ENCODE measurements at regions not wholly inside any gene's neighbourhood (a gene's known extent, or its start where the extent isn't known, plus 50 kb on each side); places are given as distances from the start of the nearest gene placed in this dataset.

DNA sequence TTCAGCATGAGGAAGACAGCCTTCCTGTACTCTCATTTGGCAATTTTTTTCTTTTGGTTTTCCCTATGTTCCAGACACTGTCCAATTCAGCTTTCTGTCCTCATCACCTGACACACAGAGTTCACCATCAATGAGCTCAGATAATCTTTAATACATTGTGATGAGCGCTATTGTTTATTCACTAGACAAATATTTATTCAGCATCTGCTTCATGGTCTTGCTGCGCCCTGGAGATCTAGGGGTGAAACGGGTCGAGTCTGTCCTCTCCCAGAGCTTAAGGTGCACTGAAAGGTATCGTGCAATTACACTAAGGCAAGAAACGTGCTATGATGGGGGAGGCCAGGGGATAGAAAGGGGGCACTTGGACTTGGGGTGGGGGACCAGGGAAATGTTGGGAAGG, 281.6 kb downstream of the ZSWIM6 start (continued):
- TF ChIP-seq TAF1 (conservative IDR thresholded peaks at IDR 0.05) (no peak), FOXA2 (IDR thresholded peaks at IDR 0.05) (no peak), RAD21 (IDR thresholded peaks at IDR 0.05) (no peak)

- Histone ChIP-seq H3K4me3 (ENCODE audit: low read depth in 1 of 3, low read length in 3 of 3) (no peak overlapping the region), H3K27me3 (ENCODE audit: control insufficient read depth in 4 of 4, insufficient read depth in 4 of 4, low read length in 3 of 4) (no peaks in the 10 kb centered on the region), H3K9me3 (ENCODE audit: control insufficient read depth in 4 of 4, low read length in 3 of 4) (no peaks in the 10 kb centered on the region), H3K36me3 (ENCODE audit: control insufficient read depth in 4 of 4, insufficient read depth in 3 of 4, low read depth in 1 of 4, low read length in 3 of 4) (no peaks in the 10 kb centered on the region), H3K4me1 (ENCODE audit: control insufficient read depth in 4 of 4, insufficient read depth in 4 of 4, low read length in 3 of 4) (no peaks in the 10 kb centered on the region), H3K27ac (ENCODE audit: low read depth in 1 of 2, low read length in 2 of 2) (no peak overlapping the region), H3K9ac (ENCODE audit: low read depth in 1 of 2, low read length in 2 of 2) (no peak overlapping the region)
- DNase-seq (ENCODE audit: low spot score), result no peak
- WGBS, result 87% methylated on average over 3 of the region's 3 CpGs
- TF ChIP-seq RXRA (IDR thresholded peaks at IDR 0.05), result no peak
- no peak for TF ChIP-seq FOXA1 (IDR thresholded peaks at IDR 0.05)
- no peak for TF ChIP-seq NR2F2 (IDR thresholded peaks at IDR 0.05)
- TF ChIP-seq HNF4G (IDR thresholded peaks at IDR 0.05), result no peak
- no peak for TF ChIP-seq HNF4A (conservative IDR thresholded peaks at IDR 0.05)
- no peak for TF ChIP-seq RAD21 (IDR thresholded peaks at IDR 0.05)
- TF ChIP-seq TAF1 (conservative IDR thresholded peaks at IDR 0.05), result no peak
- TF ChIP-seq, protein P1, sequence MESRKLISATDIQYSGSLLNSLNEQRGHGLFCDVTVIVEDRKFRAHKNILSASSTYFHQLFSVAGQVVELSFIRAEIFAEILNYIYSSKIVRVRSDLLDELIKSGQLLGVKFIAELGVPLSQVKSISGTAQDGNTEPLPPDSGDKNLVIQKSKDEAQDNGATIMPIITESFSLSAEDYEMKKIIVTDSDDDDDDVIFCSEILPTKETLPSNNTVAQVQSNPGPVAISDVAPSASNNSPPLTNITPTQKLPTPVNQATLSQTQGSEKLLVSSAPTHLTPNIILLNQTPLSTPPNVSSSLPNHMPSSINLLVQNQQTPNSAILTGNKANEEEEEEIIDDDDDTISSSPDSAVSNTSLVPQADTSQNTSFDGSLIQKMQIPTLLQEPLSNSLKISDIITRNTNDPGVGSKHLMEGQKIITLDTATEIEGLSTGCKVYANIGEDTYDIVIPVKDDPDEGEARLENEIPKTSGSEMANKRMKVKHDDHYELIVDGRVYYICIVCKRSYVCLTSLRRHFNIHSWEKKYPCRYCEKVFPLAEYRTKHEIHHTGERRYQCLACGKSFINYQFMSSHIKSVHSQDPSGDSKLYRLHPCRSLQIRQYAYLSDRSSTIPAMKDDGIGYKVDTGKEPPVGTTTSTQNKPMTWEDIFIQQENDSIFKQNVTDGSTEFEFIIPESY (IDR thresholded peaks at IDR 0.05), result no peak
- no peak for TF ChIP-seq ATF3 (IDR thresholded peaks at IDR 0.05)
- TF ChIP-seq EGR1 (IDR thresholded peaks at IDR 0.05; ENCODE audit: low read depth in 2 of 2), result no peak
- no peak for TF ChIP-seq JUND (IDR thresholded peaks at IDR 0.05)
- TF ChIP-seq GABPA (IDR thresholded peaks at IDR 0.05 in 1 of 2, conservative IDR thresholded peaks at IDR 0.05 in 1 of 2), result no peak
- TF ChIP-seq YY1 (IDR thresholded peaks at IDR 0.05), result no peak
- TF ChIP-seq, protein P2, sequence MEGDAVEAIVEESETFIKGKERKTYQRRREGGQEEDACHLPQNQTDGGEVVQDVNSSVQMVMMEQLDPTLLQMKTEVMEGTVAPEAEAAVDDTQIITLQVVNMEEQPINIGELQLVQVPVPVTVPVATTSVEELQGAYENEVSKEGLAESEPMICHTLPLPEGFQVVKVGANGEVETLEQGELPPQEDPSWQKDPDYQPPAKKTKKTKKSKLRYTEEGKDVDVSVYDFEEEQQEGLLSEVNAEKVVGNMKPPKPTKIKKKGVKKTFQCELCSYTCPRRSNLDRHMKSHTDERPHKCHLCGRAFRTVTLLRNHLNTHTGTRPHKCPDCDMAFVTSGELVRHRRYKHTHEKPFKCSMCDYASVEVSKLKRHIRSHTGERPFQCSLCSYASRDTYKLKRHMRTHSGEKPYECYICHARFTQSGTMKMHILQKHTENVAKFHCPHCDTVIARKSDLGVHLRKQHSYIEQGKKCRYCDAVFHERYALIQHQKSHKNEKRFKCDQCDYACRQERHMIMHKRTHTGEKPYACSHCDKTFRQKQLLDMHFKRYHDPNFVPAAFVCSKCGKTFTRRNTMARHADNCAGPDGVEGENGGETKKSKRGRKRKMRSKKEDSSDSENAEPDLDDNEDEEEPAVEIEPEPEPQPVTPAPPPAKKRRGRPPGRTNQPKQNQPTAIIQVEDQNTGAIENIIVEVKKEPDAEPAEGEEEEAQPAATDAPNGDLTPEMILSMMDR (IDR thresholded peaks at IDR 0.05; ENCODE audit: low read depth, low read length, missing input control), result no peak
- TF ChIP-seq, protein P3, sequence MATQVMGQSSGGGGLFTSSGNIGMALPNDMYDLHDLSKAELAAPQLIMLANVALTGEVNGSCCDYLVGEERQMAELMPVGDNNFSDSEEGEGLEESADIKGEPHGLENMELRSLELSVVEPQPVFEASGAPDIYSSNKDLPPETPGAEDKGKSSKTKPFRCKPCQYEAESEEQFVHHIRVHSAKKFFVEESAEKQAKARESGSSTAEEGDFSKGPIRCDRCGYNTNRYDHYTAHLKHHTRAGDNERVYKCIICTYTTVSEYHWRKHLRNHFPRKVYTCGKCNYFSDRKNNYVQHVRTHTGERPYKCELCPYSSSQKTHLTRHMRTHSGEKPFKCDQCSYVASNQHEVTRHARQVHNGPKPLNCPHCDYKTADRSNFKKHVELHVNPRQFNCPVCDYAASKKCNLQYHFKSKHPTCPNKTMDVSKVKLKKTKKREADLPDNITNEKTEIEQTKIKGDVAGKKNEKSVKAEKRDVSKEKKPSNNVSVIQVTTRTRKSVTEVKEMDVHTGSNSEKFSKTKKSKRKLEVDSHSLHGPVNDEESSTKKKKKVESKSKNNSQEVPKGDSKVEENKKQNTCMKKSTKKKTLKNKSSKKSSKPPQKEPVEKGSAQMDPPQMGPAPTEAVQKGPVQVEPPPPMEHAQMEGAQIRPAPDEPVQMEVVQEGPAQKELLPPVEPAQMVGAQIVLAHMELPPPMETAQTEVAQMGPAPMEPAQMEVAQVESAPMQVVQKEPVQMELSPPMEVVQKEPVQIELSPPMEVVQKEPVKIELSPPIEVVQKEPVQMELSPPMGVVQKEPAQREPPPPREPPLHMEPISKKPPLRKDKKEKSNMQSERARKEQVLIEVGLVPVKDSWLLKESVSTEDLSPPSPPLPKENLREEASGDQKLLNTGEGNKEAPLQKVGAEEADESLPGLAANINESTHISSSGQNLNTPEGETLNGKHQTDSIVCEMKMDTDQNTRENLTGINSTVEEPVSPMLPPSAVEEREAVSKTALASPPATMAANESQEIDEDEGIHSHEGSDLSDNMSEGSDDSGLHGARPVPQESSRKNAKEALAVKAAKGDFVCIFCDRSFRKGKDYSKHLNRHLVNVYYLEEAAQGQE (IDR thresholded peaks at IDR 0.05), result no peak
- TF ChIP-seq FOXA2 (IDR thresholded peaks at IDR 0.05), result no peak
- TF ChIP-seq SP1 (IDR thresholded peaks at IDR 0.05), result no peak
- no peak for TF ChIP-seq MAX (IDR thresholded peaks at IDR 0.05)
Observed at GRCh38 chr5:61614606-61615005, 282.5 kb downstream of the ZSWIM6 start.
